A673 (cell line): ENCODE measurements at regions not wholly inside any gene's neighbourhood (a gene's known extent, or its start where the extent isn't known, plus 50 kb on each side); places are given as distances from the start of the nearest gene placed in this dataset.
A peak's percentile ranks its signal among the peaks of the same experiment; 100 is the strongest.

Experiments
- BruUV-seq: library from RNA; stranded (reverse); fragments of 400-500 nt; replicated peaks from 2 replicates; lab custom pipeline; 2021; lab: Mats Ljungman, UMichigan
- CTCF ChIA-PET: fragments of 300-600 bp; sonication (Branson Sonifier 250); formaldehyde crosslinking; loops from one replicate; lab custom pipeline; 2022; ENCODE audit warnings: antibody characterized with exemption; lab: Charles Lee
- POLR2A ChIA-PET: fragments of 300-600 bp; sonication (Branson Sonifier 250); formaldehyde crosslinking; loops from one replicate; lab custom pipeline; 2022; ENCODE audit warnings: antibody characterized with exemption; ENCODE audit not compliant: low non-redundant PET; lab: Charles Lee
- DNase-seq: peaks from one replicate; pipeline ENCODE4 v3.0.0-alpha.2; 2015; ENCODE audit warnings: low spot score
- H3K27ac ChIP-seq: fragments of 200-600 bp; sonication (generic); 2 replicates; pipeline ENCODE4 v1.5.1; 2016; ENCODE audit warnings: mixed run types, low read depth, mild to moderate bottlenecking, mixed read lengths, antibody characterized with exemption, low read length; ENCODE audit not compliant: poor library complexity, severe bottlenecking
- H3K27me3 ChIP-seq: fragments of 200-600 bp; sonication (generic); replicated peaks from 2 replicates; pipeline ENCODE4 v1.6.1; 2017; ENCODE audit warnings: mixed run types, low read depth, mild to moderate bottlenecking, mixed read lengths, antibody characterized with exemption, low read length; ENCODE audit not compliant: insufficient read depth, poor library complexity
- H3K36me3 ChIP-seq: fragments of 200-600 bp; sonication (generic); 2 replicates; pipeline ENCODE4 v1.6.1; 2016; ENCODE audit warnings: mixed run types, mild to moderate bottlenecking, mixed read lengths, antibody characterized with exemption, low read length; ENCODE audit not compliant: insufficient read depth, poor library complexity, severe bottlenecking
- H3K4me1 ChIP-seq: fragments of 200-600 bp; sonication (generic); 2 replicates; pipeline ENCODE4 v1.6.1; 2017; ENCODE audit warnings: mixed run types, mild to moderate bottlenecking, mixed read lengths, antibody characterized with exemption, low read length; ENCODE audit not compliant: insufficient read depth, poor library complexity, severe bottlenecking
- H3K4me3 ChIP-seq: fragments of 200-600 bp; sonication (generic); 2 replicates; pipeline ENCODE4 v1.5.1; 2016; ENCODE audit warnings: low read depth, mixed run types, mild to moderate bottlenecking, mixed read lengths, low read length; ENCODE audit not compliant: poor library complexity, severe bottlenecking
- H3K9me3 ChIP-seq: fragments of 200-600 bp; sonication (generic); 2 replicates; pipeline ENCODE4 v1.6.1; 2016; ENCODE audit warnings: mixed run types, low read depth, mild to moderate bottlenecking, mixed read lengths, antibody characterized with exemption, low read length; ENCODE audit not compliant: poor library complexity, severe bottlenecking
- EZH2 ChIP-seq: fragments of 200-600 bp; sonication (generic); IDR thresholded peaks from 2 replicates; pipeline ENCODE4 v1.6.1; 2017; ENCODE audit warnings: borderline replicate concordance, low read depth, mild to moderate bottlenecking, mixed read lengths, antibody characterized with exemption, low read length; ENCODE audit not compliant: poor library complexity, severe bottlenecking
- intact Hi-C: fragments of 100-400 bp; cut with micrococcal nuclease; formaldehyde crosslinking; loops from one replicate; pipeline ENCODE4 v1.10.0; 2022; ENCODE audit not compliant: unreplicated experiment
- TF ChIP-seq, protein P1 (sequence below): fragments of 300-800, 200-600 bp; sonication (generic); conservative IDR thresholded peaks from 2 replicates; pipeline ENCODE4 v1.5.1; 2017; ENCODE audit warnings: low read depth, mild to moderate bottlenecking, antibody characterized with exemption, low read length, moderate library complexity, mixed read lengths

DNA sequence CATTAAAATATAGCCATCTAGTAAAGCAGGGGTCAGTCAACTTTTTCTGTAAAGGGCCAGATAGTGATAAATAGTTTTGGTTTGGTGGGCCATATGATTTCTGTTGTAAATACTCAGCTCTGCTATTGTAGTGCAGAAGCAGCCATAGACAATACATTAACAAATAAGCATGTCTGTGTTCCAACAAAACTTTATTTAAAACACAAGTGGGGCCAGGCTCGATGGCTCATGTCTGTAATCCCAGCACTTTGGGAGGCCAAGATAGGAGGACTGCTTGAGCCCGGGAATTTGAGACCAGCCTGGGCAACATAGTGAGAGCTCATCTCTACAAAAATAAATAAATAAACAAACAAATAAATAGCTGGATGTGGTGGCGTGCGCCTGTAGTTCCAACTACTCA is 60.8 kb upstream of the TANC2 start:
- no TSS peak for BruUV-seq
- Histone ChIP-seq H3K27me3 (no peaks in the 10 kb centered on the region), H3K9me3 (no peaks in the 10 kb centered on the region), H3K4me1 (no peaks in the 10 kb centered on the region), H3K4me3 (no peak overlapping the region), H3K27ac (no peak overlapping the region), H3K36me3 (no peaks in the 10 kb centered on the region)
- CTCF ChIA-PET = no interaction called here
- DNase-seq = no peak
- intact Hi-C loops = no loop called here
- POLR2A ChIA-PET = no interaction called here
- TF ChIP-seq EZH2 = no peak
- TF ChIP-seq, protein P1, sequence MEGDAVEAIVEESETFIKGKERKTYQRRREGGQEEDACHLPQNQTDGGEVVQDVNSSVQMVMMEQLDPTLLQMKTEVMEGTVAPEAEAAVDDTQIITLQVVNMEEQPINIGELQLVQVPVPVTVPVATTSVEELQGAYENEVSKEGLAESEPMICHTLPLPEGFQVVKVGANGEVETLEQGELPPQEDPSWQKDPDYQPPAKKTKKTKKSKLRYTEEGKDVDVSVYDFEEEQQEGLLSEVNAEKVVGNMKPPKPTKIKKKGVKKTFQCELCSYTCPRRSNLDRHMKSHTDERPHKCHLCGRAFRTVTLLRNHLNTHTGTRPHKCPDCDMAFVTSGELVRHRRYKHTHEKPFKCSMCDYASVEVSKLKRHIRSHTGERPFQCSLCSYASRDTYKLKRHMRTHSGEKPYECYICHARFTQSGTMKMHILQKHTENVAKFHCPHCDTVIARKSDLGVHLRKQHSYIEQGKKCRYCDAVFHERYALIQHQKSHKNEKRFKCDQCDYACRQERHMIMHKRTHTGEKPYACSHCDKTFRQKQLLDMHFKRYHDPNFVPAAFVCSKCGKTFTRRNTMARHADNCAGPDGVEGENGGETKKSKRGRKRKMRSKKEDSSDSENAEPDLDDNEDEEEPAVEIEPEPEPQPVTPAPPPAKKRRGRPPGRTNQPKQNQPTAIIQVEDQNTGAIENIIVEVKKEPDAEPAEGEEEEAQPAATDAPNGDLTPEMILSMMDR = no peak

DNA sequence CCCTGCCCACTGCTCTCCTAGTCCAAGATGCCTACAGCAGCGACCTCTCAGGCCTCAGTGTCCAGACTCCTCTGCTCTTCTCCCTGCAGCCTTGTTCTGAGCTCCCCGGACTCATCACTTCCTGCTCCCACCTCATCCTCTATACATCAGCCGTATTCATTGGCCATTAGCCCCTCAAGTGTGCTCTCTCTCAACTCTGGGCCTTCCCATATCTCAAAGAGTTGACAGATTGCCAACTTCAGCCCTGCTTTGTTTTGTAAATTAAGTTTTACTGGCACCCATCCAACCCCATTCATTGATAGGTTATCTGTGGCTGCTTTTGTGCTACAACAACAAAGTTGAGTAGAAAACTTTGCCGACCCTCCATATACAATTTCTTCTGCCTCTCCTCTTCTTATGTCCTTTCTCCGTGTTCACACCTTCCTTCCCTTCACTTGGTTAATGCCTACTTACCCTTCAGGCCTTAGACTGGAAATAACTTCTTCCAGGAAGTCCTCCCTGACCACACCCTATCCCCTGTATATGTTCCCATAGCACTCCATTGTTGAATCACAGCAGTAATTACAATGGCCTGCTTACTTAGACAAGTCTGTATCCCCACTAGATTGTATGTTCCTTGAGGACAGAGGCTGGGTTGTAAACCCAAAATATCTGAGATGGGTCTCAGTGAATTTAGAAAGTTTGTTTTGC is 63.4 kb upstream of the TANC2 start:
- intact Hi-C loops = no loop called here
- DNase-seq = peak; percentile 14
- Histone ChIP-seq H3K27me3 (no peaks in the 10 kb centered on the region), H3K27ac (no peak overlapping the region), H3K4me1 (no peaks in the 10 kb centered on the region), H3K9me3 (no peaks in the 10 kb centered on the region), H3K4me3 (no peak overlapping the region), H3K36me3 (no peaks in the 10 kb centered on the region)
- ChIA-PET CTCF (no interaction called here), POLR2A (no interaction called here)
- BruUV-seq = no TSS peak
- no peak for TF ChIP-seq EZH2
- TF ChIP-seq, protein P1 = no peak

DNA sequence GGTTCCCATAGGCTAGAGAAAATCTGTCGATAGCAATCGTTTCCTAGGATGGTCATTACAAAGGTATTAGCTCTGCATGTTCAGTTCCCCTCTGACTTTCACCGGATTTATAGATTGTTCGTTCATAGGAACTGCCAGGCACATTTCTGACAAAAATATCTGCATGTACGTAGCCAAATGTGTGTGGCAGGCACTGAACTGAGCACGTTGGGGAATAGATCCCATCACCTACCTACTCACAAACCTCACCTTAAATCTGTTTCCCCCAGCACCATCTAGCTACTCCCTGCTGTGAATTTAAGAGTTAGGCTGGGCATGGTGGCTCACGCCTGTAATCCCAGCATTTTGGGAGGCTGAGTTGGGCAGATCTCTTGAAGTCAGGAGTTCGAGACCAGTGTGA is 64.5 kb upstream of the TANC2 start:
- BruUV-seq = no TSS peak
- TF ChIP-seq, protein P1 = no peak
- TF ChIP-seq EZH2 = no peak
- no peaks in the 10 kb centered on the region for H3K36me3 ChIP-seq
- no peaks in the 10 kb centered on the region for H3K27me3 ChIP-seq
- H3K27ac ChIP-seq = no peak overlapping the region
- intact Hi-C loops = no loop called here
- DNase-seq = no peak
- H3K9me3 ChIP-seq = no peaks in the 10 kb centered on the region
- no peak overlapping the region for H3K4me3 ChIP-seq
- no peaks in the 10 kb centered on the region for H3K4me1 ChIP-seq
- ChIA-PET CTCF (interaction anchor here (0.6 kb wide), 1 partner anchor 480 kb away, joined by 3 read pairs; no protein-coding TSS in a partner anchor), POLR2A (no interaction called here)
